WERI-Rb-1 (cell line): ENCODE measurements at regions not wholly inside any gene's neighbourhood (a gene's known extent, or its start where the extent isn't known, plus 50 kb on each side); places are given as distances from the start of the nearest gene placed in this dataset.

Source experiments
- DNase-seq: peaks from one replicate; pipeline ENCODE4 v3.0.0-alpha.2; 2020
- H3K27ac ChIP-seq: fragments of 250-450 bp; sonication (Bioruptor Pico); 2 replicates; pipeline ENCODE4 v1.5.1; 2020; ENCODE audit warnings: mild to moderate bottlenecking, moderate library complexity
- H3K27me3 ChIP-seq: fragments of 250-450 bp; sonication (Bioruptor Pico); 2 replicates; pipeline ENCODE4 v1.5.1; 2021; ENCODE audit warnings: mild to moderate bottlenecking, low read depth, moderate library complexity; ENCODE audit not compliant: insufficient read depth, severe bottlenecking
- H3K36me3 ChIP-seq: fragments of 250-450 bp; sonication (Bioruptor Pico); 2 replicates; pipeline ENCODE4 v1.5.1; 2020; ENCODE audit warnings: mild to moderate bottlenecking, moderate library complexity
- H3K4me3 ChIP-seq: 2 replicates; pipeline ENCODE4 v1.5.1; 2011; ENCODE audit warnings: low read depth, mild to moderate bottlenecking, control low read depth, low read length
- H3K9me3 ChIP-seq: fragments of 250-450 bp; sonication (Bioruptor Pico); 2 replicates; pipeline ENCODE4 v1.5.1; 2021; ENCODE audit warnings: mild to moderate bottlenecking, moderate library complexity; ENCODE audit not compliant: severe bottlenecking
- TF ChIP-seq, protein P1 (sequence below): IDR thresholded peaks from 2 replicates; pipeline ENCODE4 v1.5.1; 2011; ENCODE audit warnings: low read depth, mild to moderate bottlenecking, control low read depth, inconsistent platforms, low read length

DNA sequence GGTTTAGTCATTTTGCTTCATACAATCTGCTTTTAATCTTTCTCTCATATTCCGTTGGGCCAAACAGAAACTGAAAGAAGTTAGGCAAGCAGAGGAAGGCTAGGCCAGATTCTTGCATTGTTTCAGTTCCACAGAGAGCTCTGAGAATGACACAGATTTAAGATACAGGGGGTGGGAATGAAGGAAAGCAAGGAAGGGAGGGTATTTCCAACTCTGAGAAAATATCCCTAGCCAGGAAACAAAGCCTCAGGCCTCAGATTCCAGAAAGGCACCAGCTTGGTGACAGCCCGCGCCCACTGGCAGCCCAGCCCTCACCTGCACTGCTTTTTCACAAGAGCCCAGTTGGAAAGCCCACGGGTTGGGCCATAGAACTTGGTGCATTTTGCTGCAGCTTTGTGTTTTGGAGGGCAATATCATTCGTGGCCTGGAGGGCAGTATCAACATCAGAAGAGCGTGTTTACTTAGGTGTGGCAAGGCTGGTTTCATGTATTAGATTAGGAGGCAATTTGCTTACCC, 63.5 kb downstream of the ENC1 start:
- peaks cover 2% of the 10 kb centered on the region for H3K9me3 ChIP-seq
- no peak overlapping the region for H3K27ac ChIP-seq

GRCh38 chr5:74575741-74576538, 64.6 kb downstream of the ENC1 start:
- no peak for DNase-seq
- Histone ChIP-seq H3K27ac (no peak overlapping the region), H3K9me3 (peaks cover 2% of the 10 kb centered on the region), H3K4me3 (no peak overlapping the region), H3K27me3 (no peaks in the 10 kb centered on the region), H3K36me3 (no peaks in the 10 kb centered on the region)
- TF ChIP-seq, protein P1, sequence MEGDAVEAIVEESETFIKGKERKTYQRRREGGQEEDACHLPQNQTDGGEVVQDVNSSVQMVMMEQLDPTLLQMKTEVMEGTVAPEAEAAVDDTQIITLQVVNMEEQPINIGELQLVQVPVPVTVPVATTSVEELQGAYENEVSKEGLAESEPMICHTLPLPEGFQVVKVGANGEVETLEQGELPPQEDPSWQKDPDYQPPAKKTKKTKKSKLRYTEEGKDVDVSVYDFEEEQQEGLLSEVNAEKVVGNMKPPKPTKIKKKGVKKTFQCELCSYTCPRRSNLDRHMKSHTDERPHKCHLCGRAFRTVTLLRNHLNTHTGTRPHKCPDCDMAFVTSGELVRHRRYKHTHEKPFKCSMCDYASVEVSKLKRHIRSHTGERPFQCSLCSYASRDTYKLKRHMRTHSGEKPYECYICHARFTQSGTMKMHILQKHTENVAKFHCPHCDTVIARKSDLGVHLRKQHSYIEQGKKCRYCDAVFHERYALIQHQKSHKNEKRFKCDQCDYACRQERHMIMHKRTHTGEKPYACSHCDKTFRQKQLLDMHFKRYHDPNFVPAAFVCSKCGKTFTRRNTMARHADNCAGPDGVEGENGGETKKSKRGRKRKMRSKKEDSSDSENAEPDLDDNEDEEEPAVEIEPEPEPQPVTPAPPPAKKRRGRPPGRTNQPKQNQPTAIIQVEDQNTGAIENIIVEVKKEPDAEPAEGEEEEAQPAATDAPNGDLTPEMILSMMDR = no peak

More for the DNA sequence above, 63.5 kb downstream of the ENC1 start:
- Histone ChIP-seq H3K36me3 (no peaks in the 10 kb centered on the region), H3K4me3 (no peak overlapping the region), H3K27me3 (no peaks in the 10 kb centered on the region)
- no peak for DNase-seq
- TF ChIP-seq, protein P1 = no peak

- no peak overlapping the region for H3K27ac ChIP-seq
- TF ChIP-seq, protein P1 = no peak
- no peaks in the 10 kb centered on the region for H3K27me3 ChIP-seq
- no peaks in the 10 kb centered on the region for H3K9me3 ChIP-seq
- H3K36me3 ChIP-seq = no peaks in the 10 kb centered on the region
- no peak for DNase-seq
- H3K4me3 ChIP-seq = no peak overlapping the region
Measured at GRCh38 chr5:74570250-74570649, 70.3 kb downstream of the ENC1 start.

DNA sequence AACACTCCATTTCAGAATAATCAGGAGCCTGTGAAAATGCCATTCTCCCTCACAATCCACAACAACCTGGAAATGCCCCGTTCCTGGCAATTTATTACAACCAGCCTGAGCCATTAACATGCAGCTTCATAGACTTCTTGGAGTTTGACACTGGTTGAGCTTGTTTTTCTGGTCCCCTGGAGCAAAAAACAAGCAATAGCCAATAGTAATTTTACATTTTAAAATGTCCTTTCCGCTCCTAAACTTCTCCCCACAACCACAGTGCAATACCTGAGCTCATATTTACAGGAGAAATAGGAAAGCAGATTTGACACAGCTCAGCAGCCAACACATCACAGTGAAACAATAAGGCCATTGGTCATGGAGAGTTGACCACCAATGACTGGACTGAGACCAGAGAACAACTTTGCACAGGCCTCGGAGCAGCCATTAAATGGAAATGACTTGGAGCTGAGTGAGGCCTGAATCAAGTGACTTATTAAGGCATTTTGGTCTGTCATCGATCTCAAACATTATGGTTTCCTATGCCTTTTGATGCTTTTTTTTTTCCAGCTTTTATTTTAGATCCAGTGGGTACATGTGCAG, 73.0 kb downstream of the ENC1 start:
- H3K27ac ChIP-seq = no peak overlapping the region
- no peak overlapping the region for H3K4me3 ChIP-seq
- H3K27me3 ChIP-seq = no peaks in the 10 kb centered on the region
- no peaks in the 10 kb centered on the region for H3K9me3 ChIP-seq
- no peak for DNase-seq
- TF ChIP-seq, protein P1 = no peak
- no peaks in the 10 kb centered on the region for H3K36me3 ChIP-seq

GRCh38 chr5:74562122-74562521, 78.4 kb downstream of the ENC1 start:
- Histone ChIP-seq H3K9me3 (no peaks in the 10 kb centered on the region), H3K4me3 (no peak overlapping the region), H3K27me3 (no peaks in the 10 kb centered on the region), H3K36me3 (no peaks in the 10 kb centered on the region), H3K27ac (no peak overlapping the region)
- no peak for DNase-seq
- TF ChIP-seq, protein P1 = no peak
